ENCODE measurements at regions not wholly inside any gene's neighbourhood (a gene's known extent, or its start where the extent isn't known, plus 50 kb on each side); places are given as distances from the start of the nearest gene placed in this dataset.

DNA sequence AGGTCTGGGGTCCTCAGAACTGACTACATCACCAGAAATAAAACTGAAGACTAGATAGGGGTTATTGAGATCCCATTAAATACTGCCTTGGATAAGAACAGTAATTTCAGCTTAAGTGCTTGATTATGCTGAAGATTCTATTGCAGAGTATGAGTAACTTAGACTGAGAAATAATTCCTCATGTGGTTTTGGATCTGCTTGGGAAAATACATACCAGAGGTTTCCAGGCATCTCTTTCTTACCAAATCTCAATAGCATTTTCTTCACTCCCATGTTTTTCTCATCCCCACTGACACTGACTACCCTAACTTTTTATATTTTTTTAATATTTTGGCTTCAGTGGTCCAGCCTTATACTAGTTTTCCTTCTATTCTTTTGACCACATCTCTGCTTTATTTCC, 92.0 kb upstream of the TEX13D start:
- Mint-ChIP-seq H3K4me3 (ENCODE audit: unreplicated experiment) (no peak overlapping the region), H3K4me1 (ENCODE audit: unreplicated experiment) (no peaks in the 10 kb centered on the region), H3K9me3 (ENCODE audit: unreplicated experiment) (no peaks in the 10 kb centered on the region), H3K36me3 (ENCODE audit: low read depth, unreplicated experiment) (no peaks in the 10 kb centered on the region), H3K27ac (ENCODE audit: unreplicated experiment) (no peak overlapping the region), H3K27me3 (ENCODE audit: unreplicated experiment) (peaks cover 2% of the 10 kb centered on the region)
- TF ChIP-seq, protein P1, sequence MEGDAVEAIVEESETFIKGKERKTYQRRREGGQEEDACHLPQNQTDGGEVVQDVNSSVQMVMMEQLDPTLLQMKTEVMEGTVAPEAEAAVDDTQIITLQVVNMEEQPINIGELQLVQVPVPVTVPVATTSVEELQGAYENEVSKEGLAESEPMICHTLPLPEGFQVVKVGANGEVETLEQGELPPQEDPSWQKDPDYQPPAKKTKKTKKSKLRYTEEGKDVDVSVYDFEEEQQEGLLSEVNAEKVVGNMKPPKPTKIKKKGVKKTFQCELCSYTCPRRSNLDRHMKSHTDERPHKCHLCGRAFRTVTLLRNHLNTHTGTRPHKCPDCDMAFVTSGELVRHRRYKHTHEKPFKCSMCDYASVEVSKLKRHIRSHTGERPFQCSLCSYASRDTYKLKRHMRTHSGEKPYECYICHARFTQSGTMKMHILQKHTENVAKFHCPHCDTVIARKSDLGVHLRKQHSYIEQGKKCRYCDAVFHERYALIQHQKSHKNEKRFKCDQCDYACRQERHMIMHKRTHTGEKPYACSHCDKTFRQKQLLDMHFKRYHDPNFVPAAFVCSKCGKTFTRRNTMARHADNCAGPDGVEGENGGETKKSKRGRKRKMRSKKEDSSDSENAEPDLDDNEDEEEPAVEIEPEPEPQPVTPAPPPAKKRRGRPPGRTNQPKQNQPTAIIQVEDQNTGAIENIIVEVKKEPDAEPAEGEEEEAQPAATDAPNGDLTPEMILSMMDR (IDR thresholded peaks at IDR 0.05; ENCODE audit: unreplicated experiment), result no peak
- no peak for DNase-seq (ENCODE audit: low spot score)

DNA sequence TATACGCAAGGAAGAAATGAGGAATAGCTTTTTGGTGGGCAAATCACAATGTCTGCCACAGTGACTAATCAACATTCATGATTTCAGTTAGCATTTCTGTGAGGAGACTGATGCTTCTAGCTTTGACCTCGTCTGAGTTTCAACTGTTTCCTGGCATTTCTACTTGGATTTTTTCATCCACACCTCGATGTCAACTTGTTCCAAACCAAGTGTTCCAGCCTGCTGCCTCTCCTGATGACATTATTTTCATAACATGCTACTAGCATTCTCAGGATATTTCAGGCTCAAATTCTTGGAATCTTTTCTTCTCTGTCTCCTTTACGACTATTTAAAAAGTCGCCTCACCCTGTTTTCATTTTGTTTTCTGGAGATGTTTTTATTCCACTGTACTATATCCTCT, 90.3 kb upstream of the TEX13D start:
- no peak overlapping the region for H3K4me3 Mint-ChIP-seq (ENCODE audit: unreplicated experiment)
- no peak overlapping the region for H3K27ac Mint-ChIP-seq (ENCODE audit: unreplicated experiment)

DNA sequence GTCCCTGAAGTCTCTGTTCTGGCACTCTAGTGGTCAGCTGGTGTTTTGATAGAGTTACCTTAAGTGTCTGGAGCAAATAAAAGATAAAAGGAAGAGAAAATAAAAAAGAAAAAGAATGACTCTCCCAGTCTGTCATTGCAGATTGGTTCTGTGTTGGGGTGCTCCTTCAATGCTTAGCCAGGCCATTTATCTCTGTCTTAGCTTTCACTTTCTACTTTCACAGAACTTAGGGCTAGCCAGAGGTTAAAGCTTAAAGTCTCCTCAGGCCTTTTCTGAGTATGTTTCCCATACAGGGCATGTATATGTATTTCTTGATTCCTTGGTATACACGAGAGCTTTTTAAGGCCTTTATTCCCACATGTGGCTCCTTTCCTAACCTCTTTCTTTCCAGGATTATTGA, 83.1 kb upstream of the TEX13D start:
- TF ChIP-seq, protein P1 (IDR thresholded peaks at IDR 0.05; ENCODE audit: unreplicated experiment), result no peak
- H3K4me1 Mint-ChIP-seq (ENCODE audit: unreplicated experiment), result no peaks in the 10 kb centered on the region
- no peak overlapping the region for H3K4me3 Mint-ChIP-seq (ENCODE audit: unreplicated experiment)
- H3K27ac Mint-ChIP-seq (ENCODE audit: unreplicated experiment), result no peak overlapping the region
- no peaks in the 10 kb centered on the region for H3K27me3 Mint-ChIP-seq (ENCODE audit: unreplicated experiment)
- no peak for DNase-seq (ENCODE audit: low spot score)
- no peaks in the 10 kb centered on the region for H3K9me3 Mint-ChIP-seq (ENCODE audit: unreplicated experiment)
- no peaks in the 10 kb centered on the region for H3K36me3 Mint-ChIP-seq (ENCODE audit: low read depth, unreplicated experiment)

More for the DNA sequence above, 90.3 kb upstream of the TEX13D start:
- TF ChIP-seq, protein P1 (IDR thresholded peaks at IDR 0.05; ENCODE audit: unreplicated experiment), result no peak
- DNase-seq (ENCODE audit: low spot score), result no peak
- Mint-ChIP-seq H3K36me3 (ENCODE audit: low read depth, unreplicated experiment) (no peaks in the 10 kb centered on the region), H3K4me1 (ENCODE audit: unreplicated experiment) (no peaks in the 10 kb centered on the region), H3K27me3 (ENCODE audit: unreplicated experiment) (peaks cover 2% of the 10 kb centered on the region), H3K9me3 (ENCODE audit: unreplicated experiment) (no peaks in the 10 kb centered on the region)

DNA sequence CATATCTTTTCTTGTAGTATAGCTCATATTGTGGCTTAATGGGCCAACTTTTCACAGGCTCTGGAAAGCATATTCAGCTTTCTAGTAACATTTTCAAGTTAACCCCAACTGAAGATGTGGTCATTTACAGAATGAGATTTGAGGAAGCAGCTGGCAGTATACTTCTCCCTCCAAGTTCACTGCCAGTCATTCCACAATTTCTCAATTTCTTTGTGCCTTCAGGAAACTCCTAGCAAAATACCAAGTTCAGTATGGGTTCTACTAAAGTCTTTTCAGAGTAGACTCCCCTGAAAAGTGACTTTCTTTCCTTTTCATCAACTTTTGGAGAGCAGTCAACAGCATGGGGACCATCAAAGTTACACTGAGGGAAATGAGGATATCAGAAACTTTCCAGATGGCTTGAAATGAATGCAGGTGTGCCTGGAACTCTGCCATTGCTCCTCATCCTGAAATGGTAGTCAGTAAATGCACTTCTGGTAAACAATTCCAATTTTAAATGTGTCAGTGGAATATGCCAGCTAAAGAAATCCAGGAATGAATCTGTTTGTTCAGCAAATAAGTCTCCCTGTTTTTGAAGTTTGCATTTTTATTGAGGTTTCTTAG, 81.5 kb upstream of the TEX13D start:
- DNase-seq (ENCODE audit: low spot score), result no peak
- no peaks in the 10 kb centered on the region for H3K36me3 Mint-ChIP-seq (ENCODE audit: low read depth, unreplicated experiment)
- H3K27me3 Mint-ChIP-seq (ENCODE audit: unreplicated experiment), result no peaks in the 10 kb centered on the region
- H3K4me1 Mint-ChIP-seq (ENCODE audit: unreplicated experiment), result no peaks in the 10 kb centered on the region
- no peak overlapping the region for H3K27ac Mint-ChIP-seq (ENCODE audit: unreplicated experiment)
- TF ChIP-seq, protein P1 (IDR thresholded peaks at IDR 0.05; ENCODE audit: unreplicated experiment), result no peak
- H3K4me3 Mint-ChIP-seq (ENCODE audit: unreplicated experiment), result no peak overlapping the region
- H3K9me3 Mint-ChIP-seq (ENCODE audit: unreplicated experiment), result no peaks in the 10 kb centered on the region

DNA sequence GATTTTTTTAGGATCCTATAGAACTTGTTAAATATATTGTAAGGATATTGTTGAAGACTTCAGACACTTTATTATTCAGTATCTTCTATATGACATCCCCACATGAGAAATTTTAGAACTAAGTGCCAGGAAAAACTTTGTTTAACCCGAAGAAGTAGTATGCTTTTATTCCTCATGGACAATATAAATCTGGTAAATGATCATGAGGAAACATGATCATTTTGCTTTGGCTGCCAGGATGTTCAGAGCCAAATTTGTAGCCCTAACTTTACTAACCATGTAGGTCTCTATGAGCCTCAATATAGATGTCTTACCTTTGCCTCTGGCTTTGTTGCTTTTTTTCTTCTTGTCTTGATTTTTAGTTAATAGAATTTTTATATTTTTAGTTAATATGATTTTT, 77.8 kb upstream of the TEX13D start:
- Mint-ChIP-seq H3K27me3 (ENCODE audit: unreplicated experiment) (no peaks in the 10 kb centered on the region), H3K9me3 (ENCODE audit: unreplicated experiment) (no peaks in the 10 kb centered on the region), H3K36me3 (ENCODE audit: low read depth, unreplicated experiment) (no peaks in the 10 kb centered on the region), H3K4me1 (ENCODE audit: unreplicated experiment) (no peaks in the 10 kb centered on the region), H3K27ac (ENCODE audit: unreplicated experiment) (no peak overlapping the region), H3K4me3 (ENCODE audit: unreplicated experiment) (no peak overlapping the region)
- TF ChIP-seq, protein P1 (IDR thresholded peaks at IDR 0.05; ENCODE audit: unreplicated experiment), result no peak
- no peak for DNase-seq (ENCODE audit: low spot score)
